Activated naive CD4-positive, alpha-beta T cell treated with anti-CD3 and anti-CD28 coated beads, Interleukin-2, amount 50 U/mL, for 24 hours (primary cell): ENCODE measurements at regions not wholly inside any gene's neighbourhood (a gene's known extent, or its start where the extent isn't known, plus 50 kb on each side); places are given as distances from the start of the nearest gene placed in this dataset.
"Not testable (repeated sequence)": the region's sequence is repeated elsewhere in the genome, so short reads cannot be mapped to it uniquely, and the experiment has no call there.

ENCODE experiments used
- H3K27ac Mint-ChIP-seq: one replicate; pipeline ENCODE4 v1.8.0; 2021; ENCODE audit warnings: mild to moderate bottlenecking, mixed read lengths
- H3K27me3 Mint-ChIP-seq: one replicate; pipeline ENCODE4 v1.8.0; 2021; ENCODE audit warnings: mixed read lengths
- H3K36me3 Mint-ChIP-seq: one replicate; pipeline ENCODE4 v1.8.0; 2021; ENCODE audit warnings: mixed read lengths
- H3K4me1 Mint-ChIP-seq: one replicate; pipeline ENCODE4 v1.8.0; 2021; ENCODE audit warnings: mixed read lengths
- H3K4me3 Mint-ChIP-seq: one replicate; pipeline ENCODE4 v1.8.0; 2021; ENCODE audit warnings: mild to moderate bottlenecking, mixed read lengths
- H3K9me3 Mint-ChIP-seq: one replicate; pipeline ENCODE4 v1.8.0; 2021; ENCODE audit warnings: mixed read lengths

- H3K9me3 Mint-ChIP-seq, result no peaks in the 10 kb centered on the region
- H3K4me3 Mint-ChIP-seq, result no peak overlapping the region
- no peaks in the 10 kb centered on the region for H3K27me3 Mint-ChIP-seq
Observed at GRCh38 chr2:22035361-22035830, 911.6 kb downstream of the TDRD15 start.

GRCh38 chr2:22037274-22037673, 913.5 kb downstream of the TDRD15 start:
- Mint-ChIP-seq H3K36me3 (no peaks in the 10 kb centered on the region), H3K27ac (no peak overlapping the region), H3K27me3 (no peaks in the 10 kb centered on the region), H3K4me3 (no peak overlapping the region), H3K4me1 (no peaks in the 10 kb centered on the region), H3K9me3 (no peaks in the 10 kb centered on the region)

More at GRCh38 chr2:22035361-22035830, 911.6 kb downstream of the TDRD15 start:
- Mint-ChIP-seq H3K36me3 (no peaks in the 10 kb centered on the region), H3K4me1 (no peaks in the 10 kb centered on the region), H3K27ac (no peak overlapping the region)

DNA sequence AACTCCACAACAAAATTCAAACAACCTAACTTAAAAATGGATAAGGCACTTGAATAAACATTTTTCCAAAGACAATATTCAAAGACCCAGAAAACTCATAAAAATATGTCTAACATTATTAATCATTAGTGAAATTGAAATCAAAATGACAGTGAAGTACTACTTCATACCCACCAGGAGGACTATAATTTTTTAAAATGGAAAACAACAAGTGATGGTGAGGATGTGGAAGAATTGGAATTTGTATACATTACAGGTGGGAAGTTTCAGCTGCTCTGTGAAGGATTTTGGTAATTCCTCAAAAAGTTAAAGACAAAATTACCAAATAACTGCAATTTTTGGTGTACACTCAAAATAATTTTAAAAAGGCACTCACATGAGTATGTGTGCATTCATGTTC, 920.0 kb downstream of the TDRD15 start:
- Mint-ChIP-seq H3K4me1 (no peaks in the 10 kb centered on the region), H3K9me3 (no peaks in the 10 kb centered on the region), H3K27ac (no peak overlapping the region)

DNA sequence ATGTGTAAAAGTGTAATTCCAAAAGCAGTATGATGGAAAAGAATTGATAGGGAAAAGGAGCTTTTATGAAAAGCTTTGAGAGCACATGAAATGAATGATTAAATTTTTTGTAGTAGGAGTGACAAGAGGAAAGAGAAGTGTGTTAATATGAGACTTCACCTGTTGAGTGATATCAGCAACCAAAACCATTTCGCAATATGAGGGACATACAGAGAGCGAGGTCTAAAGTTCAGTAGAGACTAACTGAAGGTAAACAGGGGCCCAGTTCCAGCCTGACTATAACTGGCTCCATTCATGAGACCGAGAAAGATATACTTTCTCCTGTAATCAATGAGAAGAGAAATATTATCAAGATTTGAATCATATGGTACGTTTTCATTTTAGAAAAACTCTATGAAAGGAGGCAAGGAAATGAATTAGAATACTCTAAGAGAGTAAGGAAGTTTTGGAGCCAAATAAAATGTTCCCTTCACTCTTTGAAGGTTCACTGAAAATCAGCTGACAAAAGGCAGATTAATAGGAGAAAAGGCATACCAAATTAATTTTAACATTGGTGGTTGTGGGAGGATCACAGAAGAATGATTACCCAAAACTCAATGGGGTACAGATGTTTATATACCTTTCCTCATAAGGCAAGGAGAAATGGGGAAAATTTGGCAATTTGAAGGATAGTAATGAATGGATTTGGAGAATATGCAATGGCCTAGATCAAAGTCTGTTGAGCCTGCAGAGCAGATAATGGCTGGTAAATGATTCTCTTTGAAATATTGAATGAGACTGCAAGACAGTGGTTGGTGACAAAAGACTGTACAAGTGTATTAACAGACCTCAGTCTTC, 932.2 kb downstream of the TDRD15 start:
- Mint-ChIP-seq H3K27me3 (no peaks in the 10 kb centered on the region), H3K9me3 (no peaks in the 10 kb centered on the region), H3K4me1 (no peaks in the 10 kb centered on the region), H3K4me3 (no peak overlapping the region), H3K36me3 (no peaks in the 10 kb centered on the region), H3K27ac (no peak overlapping the region)

More for the DNA sequence above, 920.0 kb downstream of the TDRD15 start:
- no peaks in the 10 kb centered on the region for H3K36me3 Mint-ChIP-seq
- no peak overlapping the region for H3K4me3 Mint-ChIP-seq
- no peaks in the 10 kb centered on the region for H3K27me3 Mint-ChIP-seq

DNA sequence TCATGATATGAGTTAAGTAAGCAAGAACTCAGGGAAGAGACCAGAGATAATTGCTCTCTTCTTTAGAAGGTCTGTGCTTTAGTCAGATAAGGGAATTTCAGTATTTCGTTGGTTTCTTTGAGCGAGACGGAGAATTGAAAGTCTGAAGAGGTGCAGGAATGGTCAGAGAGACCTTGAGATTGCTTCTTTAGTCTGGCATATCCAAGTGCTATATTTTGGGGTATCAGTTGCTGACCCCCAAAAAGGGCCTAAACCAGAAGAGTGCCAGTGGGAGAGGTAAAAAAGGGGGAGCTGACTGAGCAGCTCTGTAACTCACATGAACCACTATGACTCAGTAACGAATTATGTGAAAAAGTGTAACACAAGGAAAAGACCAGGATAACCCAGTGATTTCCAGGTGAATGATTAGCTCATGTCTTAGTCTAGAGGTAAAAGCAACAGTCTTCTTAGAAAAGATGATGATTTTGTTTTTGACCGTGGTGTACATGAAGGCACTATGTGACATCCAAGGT, 932.9 kb downstream of the TDRD15 start:
- Mint-ChIP-seq H3K36me3 (no peaks in the 10 kb centered on the region), H3K27ac (no peak overlapping the region), H3K9me3 (no peaks in the 10 kb centered on the region), H3K27me3 (no peaks in the 10 kb centered on the region), H3K4me3 (no peak overlapping the region), H3K4me1 (no peaks in the 10 kb centered on the region)

DNA sequence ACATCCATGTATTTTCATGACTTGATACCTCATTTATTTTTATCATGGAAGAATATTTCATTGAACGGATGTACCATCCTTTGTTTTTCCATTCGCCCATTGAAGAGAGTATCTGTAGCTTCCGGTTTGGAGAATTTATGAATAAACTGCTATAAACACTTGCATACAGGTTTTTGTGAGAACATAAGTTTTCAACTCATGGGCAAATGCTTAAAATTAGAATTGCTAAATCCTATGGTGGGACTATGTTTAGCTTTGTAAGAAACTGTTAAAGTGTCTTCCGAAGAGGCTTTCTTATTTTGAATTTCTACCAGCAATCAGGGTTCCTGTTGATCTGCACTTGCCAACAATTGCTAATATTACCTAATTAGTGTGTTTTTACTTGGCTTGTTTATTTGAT, 938.9 kb downstream of the TDRD15 start:
- no peak overlapping the region for H3K27ac Mint-ChIP-seq
- H3K36me3 Mint-ChIP-seq, result no peaks in the 10 kb centered on the region
- no peaks in the 10 kb centered on the region for H3K4me1 Mint-ChIP-seq
- H3K4me3 Mint-ChIP-seq, result no peak overlapping the region
- no peaks in the 10 kb centered on the region for H3K27me3 Mint-ChIP-seq
- H3K9me3 Mint-ChIP-seq, result no peaks in the 10 kb centered on the region

GRCh38 chr2:22076454-22076853, 952.7 kb downstream of the TDRD15 start:
- H3K27ac Mint-ChIP-seq, result no peak overlapping the region
- no peaks in the 10 kb centered on the region for H3K4me1 Mint-ChIP-seq
- H3K36me3 Mint-ChIP-seq, result no peaks in the 10 kb centered on the region
- no peak overlapping the region for H3K4me3 Mint-ChIP-seq
- no peaks in the 10 kb centered on the region for H3K9me3 Mint-ChIP-seq
- H3K27me3 Mint-ChIP-seq, result no peaks in the 10 kb centered on the region

DNA sequence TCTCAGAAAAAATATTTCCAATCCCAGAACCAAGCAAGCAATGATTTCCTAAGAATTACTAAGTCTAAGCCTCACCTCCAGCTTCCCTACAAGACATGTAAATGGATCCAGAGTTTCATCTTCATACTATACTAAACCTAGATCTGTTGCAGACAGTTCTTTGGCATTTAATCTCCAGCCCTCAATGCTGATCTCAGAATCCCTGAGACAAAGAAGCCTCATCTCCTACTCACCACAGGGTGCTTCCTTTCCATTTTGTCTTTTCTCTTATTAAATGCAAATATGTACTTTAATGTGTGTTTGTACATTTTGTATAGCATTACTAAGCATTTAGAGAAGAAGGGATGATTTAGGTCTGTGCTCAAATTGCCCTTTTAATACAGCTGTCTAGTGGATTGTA, 954.9 kb downstream of the TDRD15 start:
- no peaks in the 10 kb centered on the region for H3K27me3 Mint-ChIP-seq
- no peak overlapping the region for H3K27ac Mint-ChIP-seq
- H3K36me3 Mint-ChIP-seq, result no peaks in the 10 kb centered on the region
- no peaks in the 10 kb centered on the region for H3K9me3 Mint-ChIP-seq
- no peaks in the 10 kb centered on the region for H3K4me1 Mint-ChIP-seq
- no peak overlapping the region for H3K4me3 Mint-ChIP-seq

- no peaks in the 10 kb centered on the region for H3K9me3 Mint-ChIP-seq
Observed at GRCh38 chr2:22079583-22079982, 955.8 kb downstream of the TDRD15 start.

DNA sequence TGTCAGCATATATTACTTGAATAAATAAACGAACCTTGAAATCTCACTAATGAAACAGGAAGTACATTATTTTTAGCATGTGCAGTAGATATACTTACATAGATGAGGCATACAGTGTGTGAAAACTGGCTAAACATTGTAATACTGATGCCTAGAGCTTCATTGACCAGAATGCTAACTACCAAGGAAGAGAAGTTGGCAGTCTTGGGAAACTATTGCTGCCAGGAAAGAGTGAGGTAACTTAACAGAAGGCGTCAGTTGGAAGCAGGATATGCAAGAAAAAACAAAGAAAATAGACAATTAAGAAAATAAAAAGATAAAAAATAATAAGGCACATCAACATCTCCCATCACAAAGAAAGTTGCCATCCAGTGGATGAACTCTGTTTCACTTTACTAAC, 963.0 kb downstream of the TDRD15 start:
- Mint-ChIP-seq H3K4me1 (no peaks in the 10 kb centered on the region), H3K9me3 (peaks cover 9% of the 10 kb centered on the region), H3K4me3 (no peak overlapping the region), H3K27me3 (no peaks in the 10 kb centered on the region), H3K27ac (no peak overlapping the region), H3K36me3 (no peaks in the 10 kb centered on the region)

More at GRCh38 chr2:22079583-22079982, 955.8 kb downstream of the TDRD15 start:
- Mint-ChIP-seq H3K4me1 (no peaks in the 10 kb centered on the region), H3K27me3 (no peaks in the 10 kb centered on the region), H3K4me3 (no peak overlapping the region), H3K27ac (no peak overlapping the region), H3K36me3 (no peaks in the 10 kb centered on the region)

DNA sequence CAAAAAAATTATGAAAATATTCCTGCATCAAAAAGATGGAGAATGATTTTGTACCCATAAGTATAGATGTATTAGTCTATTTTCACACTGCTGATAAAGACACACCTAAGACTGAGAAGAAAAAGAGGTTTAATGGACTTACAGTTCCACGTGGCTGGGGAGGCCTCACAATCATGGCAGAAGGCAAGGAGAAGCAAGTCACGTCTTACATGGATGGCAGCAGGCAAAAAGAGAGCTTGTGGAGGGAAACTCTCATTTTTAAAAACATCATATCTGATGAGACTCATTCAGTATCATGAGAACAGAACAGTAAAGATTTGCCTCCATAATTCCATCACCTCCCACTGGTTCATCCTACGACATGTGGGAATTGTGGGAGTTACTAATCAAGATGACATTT, 979.8 kb downstream of the TDRD15 start:
- H3K27ac Mint-ChIP-seq, H3K4me1 Mint-ChIP-seq: not testable (repeated sequence)

GRCh38 chr2:22110244-22110651, 986.5 kb downstream of the TDRD15 start:
- Mint-ChIP-seq H3K4me1 (no peaks in the 10 kb centered on the region), H3K4me3 (no peak overlapping the region)

More for the DNA sequence above, 979.8 kb downstream of the TDRD15 start:
- H3K9me3 Mint-ChIP-seq, result peaks cover 14% of the 10 kb centered on the region
- H3K4me3 Mint-ChIP-seq, H3K36me3 Mint-ChIP-seq, H3K27me3 Mint-ChIP-seq: not testable (repeated sequence)

DNA sequence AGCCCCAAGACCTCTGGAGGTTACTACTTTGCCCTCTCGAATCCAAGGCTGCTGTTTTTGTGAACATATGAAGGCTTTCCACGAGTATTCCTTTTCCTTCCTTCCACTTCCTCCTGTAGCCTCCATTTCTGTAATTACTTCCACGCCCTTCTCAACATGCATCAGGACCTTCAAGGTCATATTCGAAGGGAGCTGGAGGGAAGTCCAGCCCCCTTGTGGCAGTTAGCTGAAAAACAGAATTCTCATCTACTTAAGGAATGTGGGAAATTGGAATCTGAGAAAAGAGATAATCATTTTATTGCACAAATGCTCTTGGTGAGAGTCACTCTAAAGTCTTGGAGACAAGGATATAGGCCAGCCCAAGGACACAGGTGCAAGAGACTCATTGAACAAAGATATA, 1000.2 kb downstream of the TDRD15 start:
- no peaks in the 10 kb centered on the region for H3K4me1 Mint-ChIP-seq
- H3K36me3 Mint-ChIP-seq, result no peaks in the 10 kb centered on the region
- H3K9me3 Mint-ChIP-seq, result peaks cover 16% of the 10 kb centered on the region
- H3K27me3 Mint-ChIP-seq, result no peaks in the 10 kb centered on the region
- no peak overlapping the region for H3K4me3 Mint-ChIP-seq
- no peak overlapping the region for H3K27ac Mint-ChIP-seq

More at GRCh38 chr2:22110244-22110651, 986.5 kb downstream of the TDRD15 start:
- H3K27ac Mint-ChIP-seq, result no peak overlapping the region
- no peaks in the 10 kb centered on the region for H3K36me3 Mint-ChIP-seq
- peaks cover 16% of the 10 kb centered on the region for H3K9me3 Mint-ChIP-seq
- H3K27me3 Mint-ChIP-seq, result no peaks in the 10 kb centered on the region

- Mint-ChIP-seq H3K4me3 (no peak overlapping the region), H3K9me3 (peaks cover 17% of the 10 kb centered on the region), H3K27me3 (no peaks in the 10 kb centered on the region), H3K36me3 (no peaks in the 10 kb centered on the region), H3K4me1 (no peaks in the 10 kb centered on the region), H3K27ac (no peak overlapping the region)
Observed at GRCh38 chr2:22126106-22126505, 1002.3 kb downstream of the TDRD15 start.

DNA sequence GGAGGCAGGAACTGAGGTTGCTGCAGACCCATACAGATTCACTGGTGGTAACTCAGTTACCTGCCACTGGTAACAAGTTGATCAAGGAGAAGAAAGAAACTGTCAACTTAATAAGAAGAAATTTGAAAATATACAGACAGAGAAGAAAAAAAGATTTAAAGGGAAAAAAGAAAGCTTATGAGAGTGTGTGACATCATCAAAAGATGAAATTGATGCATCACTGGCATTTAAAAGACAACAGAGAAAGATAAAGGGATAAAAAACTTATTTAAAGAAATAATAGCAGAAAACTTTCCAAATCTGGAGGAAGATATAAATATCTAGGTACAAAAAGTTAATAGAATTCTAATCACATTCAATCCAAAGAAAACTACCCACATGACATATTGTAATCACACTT, 1003.2 kb downstream of the TDRD15 start:
- H3K27ac Mint-ChIP-seq, result no peak overlapping the region
- peaks cover 17% of the 10 kb centered on the region for H3K9me3 Mint-ChIP-seq
- no peaks in the 10 kb centered on the region for H3K27me3 Mint-ChIP-seq

DNA sequence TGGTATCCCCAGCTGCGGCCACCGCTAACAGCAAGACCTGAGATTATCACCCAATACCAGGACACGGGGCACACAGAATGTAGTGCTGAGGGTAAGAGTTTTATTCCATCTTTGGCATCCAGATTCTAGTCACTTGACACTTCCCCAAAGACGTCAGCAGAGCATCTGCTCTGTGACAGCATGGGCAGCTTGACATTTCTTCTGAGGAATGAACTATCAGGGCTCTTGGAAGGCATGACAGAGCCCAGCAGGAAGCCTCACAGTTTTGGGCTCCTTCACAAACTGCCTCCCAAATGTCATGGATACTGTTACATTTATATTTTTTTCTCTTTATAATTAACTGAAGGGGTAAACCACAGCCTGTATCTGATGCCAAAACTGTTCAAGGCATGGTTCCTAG, 1010.7 kb downstream of the TDRD15 start:
- H3K27ac Mint-ChIP-seq, result no peak overlapping the region
- H3K9me3 Mint-ChIP-seq, result no peaks in the 10 kb centered on the region
- H3K36me3 Mint-ChIP-seq, result no peaks in the 10 kb centered on the region
- no peak overlapping the region for H3K4me3 Mint-ChIP-seq
- H3K27me3 Mint-ChIP-seq, result no peaks in the 10 kb centered on the region
- no peaks in the 10 kb centered on the region for H3K4me1 Mint-ChIP-seq

More for the DNA sequence above, 1003.2 kb downstream of the TDRD15 start:
- Mint-ChIP-seq H3K4me1 (no peaks in the 10 kb centered on the region), H3K4me3 (no peak overlapping the region), H3K36me3 (no peaks in the 10 kb centered on the region)
